ENCODE measurements at regions not wholly inside any gene's neighbourhood (a gene's known extent, or its start where the extent isn't known, plus 50 kb on each side); places are given as distances from the start of the nearest gene placed in this dataset.

- DNase-seq (ENCODE audit: low read depth) = no peak
- no peak for TF ChIP-seq CTCF (IDR thresholded peaks at IDR 0.05; ENCODE audit: insufficient read depth, low read length)
- no peak overlapping the region for H3K4me3 ChIP-seq (ENCODE audit: low read depth, low read length)
Measured at GRCh38 chr6:4692664-4693063, 83.5 kb upstream of the CDYL start.

GRCh38 chr6:4687989-4688947 is 87.9 kb upstream of the CDYL start:
- DNase-seq (ENCODE audit: low read depth) = peak; percentile 83
- TF ChIP-seq CTCF (IDR thresholded peaks at IDR 0.05; ENCODE audit: insufficient read depth, low read length) = no peak
- H3K4me3 ChIP-seq (ENCODE audit: low read depth, low read length) = peak overlapping the region; percentile 22

- no peak for TF ChIP-seq CTCF (IDR thresholded peaks at IDR 0.05; ENCODE audit: insufficient read depth, low read length)
- H3K4me3 ChIP-seq (ENCODE audit: low read depth, low read length) = no peak overlapping the region
- DNase-seq (ENCODE audit: low read depth) = no peak
Measured at GRCh38 chr6:4687656-4687988, 88.6 kb upstream of the CDYL start.

GRCh38 chr6:4682431-4683097 is 93.6 kb upstream of the CDYL start:
- no peak for TF ChIP-seq CTCF (IDR thresholded peaks at IDR 0.05; ENCODE audit: insufficient read depth, low read length)
- peak; percentile 22 for DNase-seq (ENCODE audit: low read depth)
- H3K4me3 ChIP-seq (ENCODE audit: low read depth, low read length) = no peak overlapping the region

- DNase-seq (ENCODE audit: low read depth) = no peak
- TF ChIP-seq CTCF (IDR thresholded peaks at IDR 0.05; ENCODE audit: insufficient read depth, low read length) = no peak
- H3K4me3 ChIP-seq (ENCODE audit: low read depth, low read length) = no peak overlapping the region
Measured at GRCh38 chr6:4678506-4679300, 97.5 kb upstream of the CDYL start.

GRCh38 chr6:4677751-4678065 is 98.5 kb upstream of the CDYL start:
- DNase-seq (ENCODE audit: low read depth) = no peak
- H3K4me3 ChIP-seq (ENCODE audit: low read depth, low read length) = no peak overlapping the region
- TF ChIP-seq CTCF (IDR thresholded peaks at IDR 0.05; ENCODE audit: insufficient read depth, low read length) = no peak

Measured in fibroblast of the aortic adventitia (primary cell).